ENCODE measurements at regions not wholly inside any gene's neighbourhood (a gene's known extent, or its start where the extent isn't known, plus 50 kb on each side); places are given as distances from the start of the nearest gene placed in this dataset.

GRCh38 chr12:89890161-89890560 lies 181.5 kb upstream of the ATP2B1 start:
- TF ChIP-seq CTCF (IDR thresholded peaks at IDR 0.05) = no peak
- Histone ChIP-seq H3K27ac (no peak overlapping the region), H3K4me1 (no peaks in the 10 kb centered on the region), H3K9me3 (no peaks in the 10 kb centered on the region), H3K4me3 (no peak overlapping the region), H3K27me3 (no peaks in the 10 kb centered on the region), H3K36me3 (no peaks in the 10 kb centered on the region)
- DNase-seq (ENCODE audit: low spot score) = no peak

- Histone ChIP-seq H3K4me3 (no peak overlapping the region), H3K9me3 (no peaks in the 10 kb centered on the region), H3K4me1 (no peaks in the 10 kb centered on the region), H3K27me3 (no peaks in the 10 kb centered on the region), H3K27ac (no peak overlapping the region), H3K36me3 (no peaks in the 10 kb centered on the region)
- DNase-seq (ENCODE audit: low spot score) = no peak
- TF ChIP-seq CTCF (IDR thresholded peaks at IDR 0.05) = no peak
Measured at GRCh38 chr12:89889062-89889461, 180.4 kb upstream of the ATP2B1 start.

GRCh38 chr12:89884952-89885351 lies 176.3 kb upstream of the ATP2B1 start:
- Histone ChIP-seq H3K4me1 (no peaks in the 10 kb centered on the region), H3K27me3 (no peaks in the 10 kb centered on the region), H3K9me3 (no peaks in the 10 kb centered on the region), H3K36me3 (no peaks in the 10 kb centered on the region), H3K4me3 (no peak overlapping the region), H3K27ac (no peak overlapping the region)
- DNase-seq (ENCODE audit: low spot score) = no peak
- no peak for TF ChIP-seq CTCF (IDR thresholded peaks at IDR 0.05)

GRCh38 chr12:89884416-89884898 lies 175.8 kb upstream of the ATP2B1 start:
- H3K9me3 ChIP-seq = no peaks in the 10 kb centered on the region
- no peaks in the 10 kb centered on the region for H3K27me3 ChIP-seq
- H3K36me3 ChIP-seq = no peaks in the 10 kb centered on the region
- no peak for DNase-seq (ENCODE audit: low spot score)
- H3K4me3 ChIP-seq = no peak overlapping the region
- H3K27ac ChIP-seq = no peak overlapping the region
- no peak for TF ChIP-seq CTCF (IDR thresholded peaks at IDR 0.05)
- no peaks in the 10 kb centered on the region for H3K4me1 ChIP-seq

GRCh38 chr12:89883630-89884389 lies 175.2 kb upstream of the ATP2B1 start:
- Histone ChIP-seq H3K27me3 (no peaks in the 10 kb centered on the region), H3K9me3 (no peaks in the 10 kb centered on the region), H3K36me3 (no peaks in the 10 kb centered on the region), H3K27ac (no peak overlapping the region), H3K4me1 (no peaks in the 10 kb centered on the region), H3K4me3 (no peak overlapping the region)
- no peak for DNase-seq (ENCODE audit: low spot score)
- TF ChIP-seq CTCF (IDR thresholded peaks at IDR 0.05) = no peak

- no peak overlapping the region for H3K27ac ChIP-seq
- DNase-seq (ENCODE audit: low spot score) = no peak
- no peaks in the 10 kb centered on the region for H3K36me3 ChIP-seq
- H3K4me3 ChIP-seq = no peak overlapping the region
- no peaks in the 10 kb centered on the region for H3K4me1 ChIP-seq
- H3K27me3 ChIP-seq = no peaks in the 10 kb centered on the region
- TF ChIP-seq CTCF (IDR thresholded peaks at IDR 0.05) = no peak
- no peaks in the 10 kb centered on the region for H3K9me3 ChIP-seq
Measured at GRCh38 chr12:89882792-89883191, 174.2 kb upstream of the ATP2B1 start.

Data from right atrium auricular region (tissue), 2 donors.